Epithelial cell of esophagus (primary cell): ENCODE measurements at regions not wholly inside any gene's neighbourhood (a gene's known extent, or its start where the extent isn't known, plus 50 kb on each side); places are given as distances from the start of the nearest gene placed in this dataset.
A peak's percentile ranks its signal among the peaks of the same experiment; 100 is the strongest.
"Not testable (repeated sequence)": the region's sequence is repeated elsewhere in the genome, so short reads cannot be mapped to it uniquely, and the experiment has no call there.

Experiments used
- DNase-seq: peaks from one replicate; pipeline ENCODE4 v3.0.0; 2010; ENCODE audit warnings: low read depth
- H3K4me3 ChIP-seq: 2 replicates; pipeline ENCODE4 v1.5.1; 2011; ENCODE audit warnings: mild to moderate bottlenecking, low read length, control low read depth
- TF ChIP-seq, protein P1 (sequence below): IDR thresholded peaks from 2 replicates; pipeline ENCODE4 v1.5.1; 2011; ENCODE audit warnings: low read depth, mild to moderate bottlenecking, low read length, control low read depth, inconsistent platforms; ENCODE audit not compliant: insufficient read depth; ENCODE audit errors: missing control alignments

DNA sequence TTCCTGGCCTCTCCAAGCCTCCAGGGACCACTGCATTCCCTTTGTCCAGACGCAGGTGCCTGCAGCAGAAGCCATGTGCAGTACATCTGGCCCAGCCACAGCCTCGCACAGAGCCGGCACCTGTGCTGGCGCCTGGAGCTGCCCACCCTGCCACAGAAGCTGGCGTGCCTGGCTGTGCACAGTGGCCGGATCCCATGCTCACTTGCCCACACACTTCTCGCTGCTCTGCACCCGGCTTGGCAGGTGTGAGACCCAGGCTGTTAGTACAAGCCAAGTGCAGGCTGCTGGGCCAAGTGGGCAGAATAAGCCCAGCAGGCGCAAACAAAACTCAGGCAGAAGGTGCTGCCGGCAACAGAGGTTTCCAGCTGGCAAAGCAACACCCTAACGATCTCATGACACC, 124.5 kb upstream of the CCDC150 start:
- TF ChIP-seq, protein P1, sequence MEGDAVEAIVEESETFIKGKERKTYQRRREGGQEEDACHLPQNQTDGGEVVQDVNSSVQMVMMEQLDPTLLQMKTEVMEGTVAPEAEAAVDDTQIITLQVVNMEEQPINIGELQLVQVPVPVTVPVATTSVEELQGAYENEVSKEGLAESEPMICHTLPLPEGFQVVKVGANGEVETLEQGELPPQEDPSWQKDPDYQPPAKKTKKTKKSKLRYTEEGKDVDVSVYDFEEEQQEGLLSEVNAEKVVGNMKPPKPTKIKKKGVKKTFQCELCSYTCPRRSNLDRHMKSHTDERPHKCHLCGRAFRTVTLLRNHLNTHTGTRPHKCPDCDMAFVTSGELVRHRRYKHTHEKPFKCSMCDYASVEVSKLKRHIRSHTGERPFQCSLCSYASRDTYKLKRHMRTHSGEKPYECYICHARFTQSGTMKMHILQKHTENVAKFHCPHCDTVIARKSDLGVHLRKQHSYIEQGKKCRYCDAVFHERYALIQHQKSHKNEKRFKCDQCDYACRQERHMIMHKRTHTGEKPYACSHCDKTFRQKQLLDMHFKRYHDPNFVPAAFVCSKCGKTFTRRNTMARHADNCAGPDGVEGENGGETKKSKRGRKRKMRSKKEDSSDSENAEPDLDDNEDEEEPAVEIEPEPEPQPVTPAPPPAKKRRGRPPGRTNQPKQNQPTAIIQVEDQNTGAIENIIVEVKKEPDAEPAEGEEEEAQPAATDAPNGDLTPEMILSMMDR = no peak
- H3K4me3 ChIP-seq = no peak overlapping the region
- DNase-seq = no peak

DNA sequence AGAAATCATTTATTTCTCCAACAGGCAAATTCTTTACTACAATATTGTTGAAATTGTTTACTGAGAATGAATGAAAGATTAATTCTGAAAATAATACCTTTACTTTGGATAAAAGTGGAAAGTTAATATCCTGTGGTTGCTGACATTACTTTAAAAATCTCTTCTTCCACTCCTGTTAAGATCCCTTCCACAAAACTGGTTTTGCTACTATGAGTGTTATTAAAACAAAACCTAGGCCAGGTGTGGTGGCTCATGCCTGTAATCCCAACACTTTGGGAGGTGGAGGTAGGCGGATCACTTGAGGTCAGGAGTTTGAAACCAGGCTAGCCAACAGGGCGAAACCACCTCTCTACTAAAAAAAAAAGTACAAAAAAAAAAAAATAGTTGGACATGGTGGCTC, 123.9 kb upstream of the CCDC150 start:
- peak; percentile 53 for DNase-seq
- no peak overlapping the region for H3K4me3 ChIP-seq
- TF ChIP-seq, protein P1 = no peak

DNA sequence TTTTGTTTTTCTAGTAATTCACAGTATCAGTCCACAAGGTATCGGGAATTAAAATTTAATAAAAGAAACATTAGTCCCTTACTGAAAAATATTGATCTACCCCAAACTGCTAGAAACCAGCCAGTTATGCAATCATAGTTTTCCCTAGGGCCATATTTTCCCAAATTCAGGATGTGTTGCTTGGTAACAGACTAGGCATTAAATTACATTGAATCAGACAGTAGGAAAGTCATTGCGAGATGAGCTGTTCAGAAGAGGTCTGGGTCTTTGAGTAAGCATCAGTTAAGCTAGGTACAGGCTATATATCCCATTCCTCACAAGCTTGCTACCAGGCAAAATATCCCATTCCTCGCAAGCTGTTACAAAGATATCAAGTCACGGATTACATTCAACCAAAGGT, 123.0 kb upstream of the CCDC150 start:
- no peak overlapping the region for H3K4me3 ChIP-seq
- DNase-seq = no peak
- TF ChIP-seq, protein P1 = no peak

DNA sequence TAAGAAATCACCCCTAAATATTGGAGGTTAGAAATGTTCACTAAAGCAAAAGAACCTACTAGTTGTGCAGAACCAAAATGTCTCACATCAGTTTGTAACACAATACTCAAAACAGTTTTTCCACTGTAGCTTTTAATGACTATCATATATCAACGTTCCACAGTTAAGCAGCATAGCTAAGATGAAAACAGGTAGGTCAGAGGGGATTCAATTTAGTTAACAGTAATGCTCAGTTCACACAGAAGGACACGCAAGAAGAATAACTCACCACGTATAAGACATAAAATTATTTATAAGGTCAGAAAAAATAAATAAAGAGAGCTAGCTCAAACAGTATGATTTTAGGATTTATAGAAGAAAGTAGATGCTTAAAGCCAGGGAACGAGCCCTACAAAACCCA, 118.9 kb upstream of the CCDC150 start:
- DNase-seq = no peak
- TF ChIP-seq, protein P1 = no peak
- no peak overlapping the region for H3K4me3 ChIP-seq

DNA sequence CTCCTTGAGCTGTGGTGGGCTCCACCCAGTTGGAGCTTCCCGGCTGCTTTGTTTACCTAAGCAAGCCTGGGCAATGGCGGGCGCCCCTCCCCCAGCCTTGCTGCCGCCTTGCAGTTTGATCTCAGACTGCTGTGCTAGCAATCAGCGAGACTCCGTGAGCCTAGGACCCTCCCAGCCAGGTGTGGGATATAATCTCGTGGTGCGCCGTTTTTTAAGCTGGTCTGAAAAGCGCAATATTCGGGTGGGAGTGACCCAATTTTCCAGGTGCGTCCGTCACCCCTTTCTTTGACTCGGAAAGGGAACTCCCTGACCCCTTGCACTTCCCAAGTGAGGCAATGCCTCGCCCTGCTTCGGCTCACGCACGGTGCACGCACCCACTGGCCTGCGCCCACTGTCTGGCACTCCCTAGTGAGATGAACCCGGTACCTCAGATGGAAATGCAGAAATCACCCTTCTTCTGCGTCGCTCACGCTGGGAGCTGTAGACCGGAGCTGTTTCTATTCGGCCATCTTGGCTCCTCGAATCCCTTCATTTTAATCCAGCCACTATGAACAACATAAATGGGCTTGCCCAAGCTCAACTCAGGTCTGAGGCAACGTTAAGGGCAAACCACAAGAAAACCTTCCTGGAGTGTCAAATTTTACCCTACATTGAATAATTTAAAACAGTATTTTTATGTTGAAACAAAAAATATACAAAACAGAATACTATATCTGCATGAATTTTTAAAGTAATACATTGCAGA, 112.4 kb upstream of the CCDC150 start:
- DNase-seq, H3K4me3 ChIP-seq: not testable (repeated sequence)

DNA sequence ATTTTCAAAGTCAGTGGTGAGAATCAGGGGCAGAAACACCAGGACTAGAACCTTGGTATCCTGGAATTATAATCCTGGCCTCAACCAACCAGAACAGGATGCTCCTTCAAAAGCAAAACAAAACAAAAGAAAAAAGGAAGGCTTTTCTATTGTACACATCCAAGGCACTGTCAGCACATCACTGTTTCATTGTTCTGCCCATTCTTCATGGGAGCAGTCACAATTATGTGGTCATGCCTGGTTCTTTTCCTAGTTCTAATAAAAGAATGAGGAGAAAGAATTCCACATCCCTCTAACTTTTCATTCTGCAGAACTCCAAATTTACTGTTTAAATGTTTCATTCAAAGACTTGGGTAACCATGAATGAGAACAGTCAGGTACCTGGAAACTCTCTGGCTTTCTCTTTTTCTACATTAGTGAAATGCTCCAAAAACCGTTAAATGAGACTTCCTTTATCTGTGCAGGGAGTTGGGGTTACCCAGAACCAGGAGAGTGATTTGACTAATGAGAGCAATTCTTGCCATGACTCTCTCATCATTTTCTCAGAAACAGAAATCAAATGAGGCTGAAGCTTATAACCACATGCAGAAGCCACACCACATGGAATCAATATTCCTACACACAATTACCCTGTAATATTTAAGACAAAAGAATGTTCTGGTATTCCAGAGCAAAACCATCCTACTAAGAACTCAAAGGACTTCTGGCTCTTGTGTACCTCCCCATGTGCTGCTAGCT, 110.9 kb upstream of the CCDC150 start:
- no peak for DNase-seq
- H3K4me3 ChIP-seq = no peak overlapping the region
- TF ChIP-seq, protein P1 = no peak

DNA sequence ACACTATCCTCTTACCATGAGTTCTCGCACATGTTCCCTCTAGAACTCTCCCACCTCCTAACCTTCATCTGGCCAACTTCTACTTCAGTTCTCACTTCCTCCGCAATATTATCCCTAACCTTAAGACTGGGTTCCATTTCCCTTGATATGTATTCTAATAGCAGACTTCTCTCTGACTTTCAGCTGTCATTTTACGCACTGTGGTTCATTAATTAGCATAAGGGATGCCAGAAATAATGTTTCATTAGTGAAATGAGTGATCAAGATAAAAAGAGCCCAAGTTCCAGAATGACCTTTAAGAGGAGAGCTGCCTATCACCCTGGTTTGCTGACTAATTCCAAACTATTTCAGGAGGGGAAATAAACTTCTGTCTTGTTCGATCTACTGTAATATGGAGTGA, 108.6 kb upstream of the CCDC150 start:
- no peak for DNase-seq
- no peak overlapping the region for H3K4me3 ChIP-seq
- TF ChIP-seq, protein P1 = no peak
